EL (cell line): ENCODE measurements at regions not wholly inside any gene's neighbourhood (a gene's known extent, or its start where the extent isn't known, plus 50 kb on each side); places are given as distances from the start of the nearest gene placed in this dataset.
"Not testable (repeated sequence)": the region's sequence is repeated elsewhere in the genome, so short reads cannot be mapped to it uniquely, and the experiment has no call there.

Experiments used
- DNase-seq: peaks from one replicate; pipeline ENCODE4 v3.0.0-alpha.2; 2016

DNA sequence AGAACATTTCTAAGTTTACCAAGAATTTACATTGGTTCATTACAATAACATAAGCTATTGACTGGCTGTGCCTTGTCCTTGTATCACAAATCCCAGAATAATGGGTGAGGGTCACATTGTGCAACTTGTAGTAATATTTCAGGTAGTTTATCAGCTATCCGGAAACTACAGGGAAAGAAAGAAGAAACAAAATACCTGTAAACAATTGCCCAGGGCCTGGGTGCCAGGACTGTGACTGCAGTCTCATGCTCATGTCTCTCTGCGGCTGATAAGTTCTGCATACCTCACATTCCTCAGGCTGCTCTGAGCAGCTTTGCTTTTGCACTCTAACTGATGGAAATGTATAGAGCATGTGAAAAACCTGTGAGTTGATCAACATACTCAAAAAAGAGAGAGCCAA is 131.8 kb upstream of the TRIM24 start:
- peak; percentile 19 for DNase-seq

DNA sequence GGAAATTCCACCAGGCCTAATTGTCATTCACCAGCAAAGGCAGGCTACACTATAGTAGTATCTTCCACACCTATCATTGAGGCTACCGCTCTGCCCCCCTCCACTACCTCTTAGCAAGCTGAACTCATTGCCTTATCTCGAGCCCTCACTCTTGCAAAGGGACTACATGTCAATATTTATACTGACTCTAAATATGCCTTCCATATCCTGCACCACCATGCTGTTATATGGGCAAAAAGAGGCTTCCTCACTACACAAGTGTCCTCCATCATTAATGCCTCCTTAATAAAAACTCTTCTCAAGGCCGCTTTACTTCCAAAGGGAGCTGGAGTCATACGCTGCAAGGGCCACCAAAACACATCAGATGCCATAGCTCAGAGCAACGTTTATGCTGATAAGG is 127.2 kb upstream of the TRIM24 start:
- not testable (repeated sequence) for DNase-seq

DNA sequence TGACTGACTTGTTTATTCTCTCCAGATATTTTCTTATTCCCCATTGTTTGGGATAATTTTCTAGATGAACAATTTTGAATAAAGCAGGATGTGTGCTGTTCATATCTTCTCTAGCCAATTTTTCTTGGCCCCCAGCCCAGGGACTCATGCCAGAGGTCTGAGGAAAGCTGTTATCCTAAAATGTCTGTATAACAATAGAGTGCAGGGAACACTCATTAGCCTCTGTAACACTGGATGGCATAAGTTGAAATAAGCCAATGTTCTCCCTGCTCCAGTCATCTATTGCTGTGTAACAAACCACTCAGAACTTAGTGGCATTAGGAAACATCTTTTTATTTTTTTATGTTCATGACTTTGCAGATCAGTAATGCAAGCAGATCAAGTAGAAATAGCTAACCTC is 121.7 kb upstream of the TRIM24 start:
- DNase-seq: peak; percentile 19

DNA sequence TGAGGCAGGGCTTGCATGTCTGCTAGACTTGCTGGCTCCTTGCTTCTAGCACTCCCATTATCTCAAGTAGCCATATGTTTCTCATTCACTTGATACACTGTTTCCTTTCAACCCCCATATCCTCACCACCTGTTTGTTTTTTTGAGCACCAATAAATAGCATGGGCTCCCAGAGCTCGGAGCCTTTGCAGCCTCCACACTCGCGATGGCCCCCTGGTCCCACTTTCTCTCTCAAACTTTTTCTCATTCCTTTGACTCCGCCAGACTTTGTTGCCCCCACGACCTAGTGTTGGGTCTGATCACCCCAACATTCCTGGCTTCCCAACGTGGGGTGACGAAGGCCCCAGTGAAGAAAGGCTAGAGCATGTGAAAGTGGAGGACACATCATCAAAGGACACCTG is 120.8 kb upstream of the TRIM24 start:
- not testable (repeated sequence) for DNase-seq

DNA sequence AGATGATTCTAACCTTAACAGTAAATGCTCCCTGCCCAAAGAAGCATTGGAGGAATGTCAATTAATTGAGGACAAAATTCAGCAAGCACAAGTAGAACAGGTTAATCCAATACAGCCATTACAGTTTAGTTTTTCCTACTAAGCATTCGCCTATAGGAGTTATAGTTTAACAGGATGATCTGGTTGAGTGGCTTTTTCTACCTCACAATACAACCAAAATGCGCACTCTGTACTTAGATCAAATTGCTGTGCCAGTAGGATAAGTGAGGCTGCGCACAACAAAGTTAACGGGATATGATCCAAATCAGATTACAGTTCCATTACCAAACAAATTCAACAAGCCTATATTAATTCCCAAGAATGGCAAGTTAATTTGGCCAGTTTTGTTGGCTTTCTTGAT is 117.1 kb upstream of the TRIM24 start:
- DNase-seq: no peak

DNA sequence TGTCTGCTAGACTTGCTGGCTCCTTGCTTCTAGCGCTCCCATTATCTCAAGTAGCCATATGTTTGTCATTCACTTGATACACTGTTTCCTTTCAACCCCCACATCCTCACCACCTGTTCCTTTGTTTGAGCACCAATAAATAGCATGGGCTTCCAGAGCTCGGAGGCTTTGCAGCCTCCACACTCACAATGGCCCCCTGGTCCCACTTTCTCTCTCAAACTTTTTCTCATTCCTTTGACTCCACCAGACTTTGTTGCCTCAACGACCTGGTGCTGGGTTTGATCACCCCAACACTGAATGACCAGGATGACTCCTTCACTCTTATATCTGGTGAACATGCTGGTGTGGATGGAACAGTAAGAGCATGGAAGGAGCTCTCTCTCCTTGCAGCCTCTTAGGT is 114.5 kb upstream of the TRIM24 start:
- DNase-seq: no peak

DNA sequence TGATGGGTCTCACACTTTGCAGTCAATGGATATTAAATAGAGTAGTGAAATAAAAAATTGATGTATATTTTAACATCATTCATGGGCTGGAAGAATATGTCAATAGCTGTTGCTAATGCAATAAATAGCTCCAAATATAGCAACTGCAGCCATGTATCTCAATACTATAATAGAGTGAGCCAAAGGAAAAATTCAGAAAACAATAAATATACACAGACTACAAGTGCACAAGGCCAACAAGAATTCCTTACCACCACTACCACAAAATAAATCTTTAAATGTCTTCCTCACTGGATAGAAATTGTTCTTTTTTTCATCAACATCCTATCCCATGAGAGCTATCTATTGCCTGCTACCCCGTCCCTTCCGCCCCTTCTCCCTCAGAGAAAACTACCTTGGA is 113.1 kb upstream of the TRIM24 start:
- no peak for DNase-seq

DNA sequence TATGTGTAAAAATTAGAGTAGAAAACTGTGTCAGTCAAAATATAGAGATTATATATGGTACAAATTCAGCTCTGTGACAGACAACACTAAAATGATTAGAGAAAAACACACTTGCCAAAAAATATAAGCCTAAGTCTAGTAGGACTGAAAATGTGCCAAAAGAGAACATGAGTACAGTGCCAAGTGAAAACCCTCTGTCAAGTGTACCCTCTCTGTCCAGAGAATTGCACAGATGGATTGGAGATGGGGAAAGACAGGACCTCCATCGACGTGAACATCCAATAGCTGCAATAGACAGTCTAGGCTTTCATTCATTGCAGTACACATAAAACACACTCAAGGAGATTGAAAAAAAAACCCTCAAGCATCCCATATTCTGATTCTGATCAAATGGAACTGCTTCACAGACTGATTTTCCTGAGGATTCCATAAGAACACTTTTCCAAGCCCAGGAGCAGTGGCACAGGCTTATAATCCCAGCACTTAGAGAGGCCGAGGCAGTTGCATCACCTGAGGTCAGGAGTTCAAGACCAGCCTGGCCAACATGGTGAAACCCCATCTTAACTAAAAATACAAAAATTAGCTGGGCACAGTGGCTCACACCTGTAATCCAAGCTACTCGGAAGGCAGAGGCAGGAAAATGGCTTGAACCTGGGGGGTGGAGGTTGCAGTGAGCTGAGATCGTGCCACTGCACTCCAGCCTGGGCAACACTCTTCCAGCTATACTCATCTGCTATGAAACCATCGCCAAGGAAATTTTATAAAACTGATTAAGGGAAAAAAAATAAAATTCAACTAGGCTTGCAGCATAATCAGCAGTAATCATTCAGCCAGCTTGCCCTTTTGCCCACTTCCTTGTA is 110.0 kb upstream of the TRIM24 start:
- no peak for DNase-seq

DNA sequence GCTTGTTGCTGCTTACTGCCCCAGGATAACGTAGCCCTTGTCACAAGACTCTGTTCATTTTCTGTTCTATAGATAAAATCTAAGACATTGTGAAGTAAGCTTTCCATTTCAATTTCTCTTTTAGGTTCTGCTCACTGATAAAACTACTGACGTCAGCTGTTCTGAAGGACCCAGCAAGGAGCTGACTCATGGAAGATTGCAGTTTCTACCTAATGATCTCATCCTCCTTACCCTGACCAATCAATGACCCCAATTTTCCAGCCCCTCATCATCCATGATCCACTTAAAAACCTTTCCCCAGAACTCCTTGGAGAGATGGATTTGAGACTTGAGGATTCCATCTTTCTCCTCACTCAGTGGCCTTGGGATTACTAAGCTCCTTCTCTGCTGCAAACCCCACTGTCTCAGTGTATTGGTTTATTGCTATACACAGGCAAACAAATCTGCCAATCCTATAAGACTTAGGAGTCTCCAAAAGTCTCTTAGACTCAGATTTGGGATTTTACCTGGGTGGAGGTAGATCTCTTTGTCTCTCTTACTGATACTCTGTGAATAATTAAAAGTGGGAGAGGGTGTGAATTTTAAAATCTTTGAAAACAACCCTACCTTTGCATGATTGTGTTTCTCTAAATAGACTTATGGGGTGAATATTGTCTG is 109.2 kb upstream of the TRIM24 start:
- DNase-seq: no peak

DNA sequence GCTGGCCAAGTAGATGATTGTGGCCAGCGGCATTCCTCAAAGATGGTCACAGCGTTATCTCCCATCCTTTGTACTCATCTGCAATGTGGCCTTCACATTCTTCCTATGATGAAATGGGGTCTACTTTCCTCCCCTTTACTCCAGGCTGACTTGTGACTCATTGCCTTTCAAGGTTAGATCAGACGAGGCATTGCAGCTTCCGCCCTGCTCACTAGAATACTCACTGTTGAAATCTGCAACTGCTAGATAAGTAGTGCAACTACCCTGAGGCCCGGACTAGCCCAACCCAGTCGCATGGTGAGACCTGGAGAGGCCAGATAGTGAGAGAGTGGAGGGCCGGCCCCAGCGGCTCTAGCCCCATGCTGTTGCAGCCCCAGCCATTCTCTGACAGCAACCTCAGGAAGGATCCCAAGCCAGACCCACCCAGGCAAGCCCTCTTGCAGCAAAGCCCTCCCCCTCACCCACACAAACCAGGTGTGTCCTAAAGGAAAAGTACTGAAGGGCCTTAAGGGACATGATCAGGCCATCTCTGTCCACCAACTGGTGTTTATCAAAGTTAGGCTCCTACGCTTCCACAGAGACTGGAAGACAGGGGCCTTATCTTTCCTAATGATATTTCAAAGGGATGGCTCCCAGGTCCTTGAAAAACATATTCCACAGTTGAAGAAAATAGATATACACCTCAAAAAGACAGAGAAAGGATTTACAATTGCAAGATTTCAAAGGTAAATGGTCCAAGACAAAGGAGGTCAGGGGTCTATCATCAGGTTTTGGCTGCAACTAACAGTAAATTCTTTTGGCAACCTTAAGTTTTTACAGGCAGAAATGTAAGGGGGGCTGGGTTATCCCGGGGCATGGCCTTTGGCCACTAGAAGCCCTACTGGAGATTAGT is 107.2 kb upstream of the TRIM24 start:
- peak; percentile 23 for DNase-seq

DNA sequence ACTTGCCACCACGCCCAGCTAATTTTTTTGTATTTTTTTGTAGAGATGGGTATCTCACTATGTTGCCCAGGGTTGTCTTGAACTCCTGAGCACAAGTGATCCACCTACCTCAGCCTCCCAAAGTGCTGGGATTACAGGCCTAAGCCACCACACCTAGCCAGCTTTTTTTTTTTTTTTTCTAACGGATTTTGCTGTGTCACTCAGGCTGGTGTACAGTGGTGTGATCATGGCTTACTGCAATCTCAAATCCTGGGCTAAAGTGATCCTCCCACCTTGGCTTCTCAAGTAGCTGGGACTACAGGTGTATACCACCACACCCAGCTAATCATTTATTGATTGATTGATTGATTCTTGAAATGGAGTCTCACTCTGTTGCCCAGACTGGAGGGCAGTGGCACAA is 106.0 kb upstream of the TRIM24 start:
- no peak for DNase-seq

DNA sequence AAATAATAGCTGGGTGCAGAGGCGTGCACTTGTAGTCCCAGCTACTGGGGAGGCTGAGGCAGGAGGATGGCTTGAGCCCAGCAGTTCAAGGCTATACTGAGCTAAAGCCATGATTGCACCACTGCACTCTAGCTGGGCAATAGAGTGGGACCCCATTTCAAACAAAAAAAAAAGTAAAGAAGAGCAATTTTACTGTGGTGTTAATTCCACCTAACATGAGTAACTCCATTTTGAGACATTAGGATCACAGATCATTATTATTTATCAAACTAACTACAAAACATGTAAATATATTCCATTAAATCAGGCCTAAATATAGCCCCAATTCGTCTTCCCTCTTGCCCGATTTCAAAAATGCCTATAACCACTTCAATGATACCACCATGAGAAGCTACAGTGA is 104.8 kb upstream of the TRIM24 start:
- no peak for DNase-seq

DNA sequence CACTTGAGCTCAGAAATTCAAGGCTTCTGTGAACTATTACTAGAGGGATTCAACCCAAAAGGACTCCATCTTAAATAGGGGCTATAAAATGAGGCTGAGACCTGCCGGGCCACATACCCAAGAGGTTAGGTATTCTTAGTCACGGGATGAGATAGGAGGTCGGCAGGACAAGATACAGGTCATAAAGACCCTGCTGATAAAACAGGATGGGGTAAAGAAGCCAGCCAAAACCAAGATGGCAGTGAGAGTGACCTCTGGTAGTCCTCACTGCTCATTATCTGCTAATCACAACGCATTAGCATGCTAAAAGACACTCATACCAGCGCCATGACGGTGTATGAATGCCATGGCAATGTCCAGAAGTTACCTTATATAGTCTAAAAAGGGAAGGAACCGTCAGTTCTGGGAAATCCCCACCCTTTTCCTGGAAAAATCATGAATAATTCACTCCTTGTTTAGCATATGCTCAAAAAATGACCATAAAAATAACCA is 101.2 kb upstream of the TRIM24 start:
- DNase-seq: peak; percentile 6

DNA sequence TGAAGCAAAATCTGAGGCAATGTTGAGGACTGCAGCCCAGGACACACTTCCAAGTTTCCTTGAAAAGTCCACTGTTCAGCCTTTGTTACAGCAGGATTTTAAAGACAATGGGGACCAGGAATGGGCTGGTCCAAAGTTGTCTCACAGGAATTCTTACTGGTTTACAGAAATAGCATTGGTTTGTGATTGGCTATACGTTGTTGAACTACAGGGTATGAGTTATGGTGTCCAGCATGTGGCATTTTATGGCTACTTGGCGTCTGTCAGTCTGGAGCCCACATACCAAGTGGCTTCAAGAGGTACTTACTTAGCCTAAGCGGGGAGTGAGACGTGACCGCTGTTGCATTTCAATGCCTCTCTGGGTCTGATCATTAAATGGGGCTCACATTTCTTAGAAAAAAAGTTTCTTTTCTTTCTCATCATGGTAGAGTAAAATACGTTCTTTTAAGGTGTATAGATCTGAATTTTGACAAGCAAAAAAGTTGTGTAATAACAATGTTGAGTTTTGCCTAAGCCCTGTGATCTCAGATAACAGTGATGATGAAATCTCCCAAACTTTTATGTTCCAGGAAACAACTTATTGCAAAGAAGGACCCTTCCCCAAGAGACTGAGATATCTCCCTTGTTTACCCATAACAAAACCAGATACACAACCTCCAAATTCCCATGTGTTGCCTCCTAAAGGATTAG is 100.0 kb upstream of the TRIM24 start:
- DNase-seq: no peak

DNA sequence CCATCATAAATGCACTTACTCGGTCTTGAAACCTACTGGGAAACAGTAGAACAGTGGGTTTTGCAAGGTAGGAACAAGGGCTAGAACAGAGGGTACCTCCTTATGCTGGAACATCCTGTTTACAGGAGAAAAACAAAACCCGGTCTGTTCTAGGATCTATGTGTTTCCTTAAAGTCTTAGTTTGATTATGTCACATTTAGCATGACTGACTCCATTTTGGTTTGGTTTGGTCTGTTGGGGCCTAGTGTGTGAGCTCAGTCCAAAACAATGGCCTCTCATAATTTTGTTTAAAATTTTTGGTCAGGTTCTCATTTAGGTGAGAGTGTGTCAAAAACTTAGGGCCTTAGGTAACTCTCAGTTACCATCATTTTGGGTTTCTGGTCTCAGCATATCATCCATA is 96.3 kb upstream of the TRIM24 start:
- no peak for DNase-seq

DNA sequence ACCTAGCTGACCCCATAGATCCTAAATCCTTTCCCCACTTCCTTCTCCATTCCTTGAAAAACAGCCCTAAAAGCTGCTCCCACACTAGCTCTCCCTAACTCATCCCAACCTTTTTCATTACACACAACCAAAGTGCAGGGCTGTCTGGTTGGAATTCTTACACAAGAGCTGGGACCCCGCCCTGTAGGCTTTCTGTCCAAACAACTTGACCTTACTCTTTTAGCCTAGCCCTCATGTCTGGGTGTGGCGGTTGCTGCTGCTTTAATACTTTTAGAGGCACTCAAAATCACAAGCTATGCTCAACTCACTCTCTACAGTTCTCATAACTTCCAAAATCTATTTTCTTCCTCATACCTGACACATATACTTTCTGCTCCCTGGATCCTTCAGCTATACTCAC is 93.9 kb upstream of the TRIM24 start:
- DNase-seq: not testable (repeated sequence)

DNA sequence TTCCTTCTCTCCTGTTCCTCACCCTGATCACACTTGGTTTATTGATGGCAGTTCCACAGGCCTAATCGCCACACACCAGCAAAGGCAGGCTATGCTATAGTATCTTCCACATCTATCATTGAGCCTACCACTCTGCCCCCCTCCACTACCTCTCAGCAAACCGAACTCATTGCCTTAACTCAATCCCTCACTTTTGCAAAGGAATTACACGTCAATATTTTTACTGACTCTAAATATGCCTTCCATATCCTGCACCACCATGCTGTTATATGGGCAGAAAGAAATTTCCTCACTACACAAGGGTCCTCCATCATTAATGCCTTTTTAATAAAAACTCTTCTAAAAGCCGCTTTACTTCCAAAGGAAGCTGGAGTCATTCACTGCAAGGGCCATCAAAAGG is 93.4 kb upstream of the TRIM24 start:
- DNase-seq: not testable (repeated sequence)

DNA sequence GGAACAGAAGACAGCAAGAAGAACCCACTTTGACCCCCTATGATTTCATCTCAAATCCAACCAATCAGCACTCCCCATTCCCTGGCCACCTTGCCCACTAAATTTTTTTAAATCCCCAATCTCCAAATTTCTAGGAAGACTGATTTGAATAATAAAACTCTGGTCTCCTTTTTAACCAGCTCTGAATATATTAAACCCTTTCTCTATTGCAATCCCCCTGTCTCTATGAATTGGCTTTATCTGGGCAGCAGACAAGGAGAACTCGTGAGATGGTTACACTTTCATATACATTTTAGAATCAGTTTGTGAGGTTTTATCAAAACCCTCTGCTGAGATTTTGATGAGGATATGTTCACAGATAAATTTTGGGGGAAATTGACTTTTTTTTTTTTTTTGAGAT is 90.3 kb upstream of the TRIM24 start:
- no peak for DNase-seq

DNA sequence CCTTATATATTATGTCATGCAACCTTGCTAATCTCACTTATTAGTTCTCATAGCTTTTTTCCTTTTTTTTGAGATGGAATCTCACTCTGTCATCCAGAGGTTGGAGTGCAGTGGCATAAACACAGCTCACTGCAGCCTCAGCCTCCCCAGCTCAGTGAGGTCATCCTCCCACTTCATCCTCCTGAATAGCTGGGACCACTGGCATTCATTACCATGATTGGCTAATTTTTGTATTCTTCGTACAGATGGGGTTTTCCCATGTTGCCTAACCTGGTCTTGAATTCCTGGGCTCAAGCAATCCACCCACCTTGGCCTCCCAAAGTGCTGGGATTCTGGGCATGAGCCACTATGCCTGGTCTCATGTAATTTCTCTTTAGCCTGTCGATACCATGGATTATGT is 89.1 kb upstream of the TRIM24 start:
- no peak for DNase-seq

DNA sequence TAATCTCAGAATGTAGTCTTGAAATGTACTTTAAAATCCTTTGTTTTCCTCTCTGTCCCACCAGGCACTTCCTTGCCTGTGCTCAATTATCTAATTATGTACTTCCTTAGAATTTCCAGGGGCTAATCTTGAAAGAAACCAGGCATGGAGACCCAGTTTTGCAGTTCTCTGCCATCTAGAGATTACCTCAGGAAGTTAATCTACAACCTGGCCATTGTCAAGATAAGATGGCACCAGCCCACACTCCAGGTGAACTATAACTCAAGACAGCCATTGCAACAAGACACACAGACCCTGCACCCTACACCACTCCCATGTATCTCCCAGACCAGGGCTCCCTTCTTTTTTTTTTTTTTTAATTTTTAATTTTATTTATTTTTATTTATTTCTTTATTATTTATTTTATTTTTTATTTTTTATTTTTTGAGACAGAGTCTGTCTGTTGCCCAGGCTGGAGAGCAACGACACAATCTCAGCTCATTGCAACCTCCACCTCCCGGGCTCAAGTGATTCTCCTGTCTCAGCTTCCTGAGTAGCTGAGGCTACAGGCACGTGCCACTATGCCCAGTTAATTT is 85.9 kb upstream of the TRIM24 start:
- no peak for DNase-seq

DNA sequence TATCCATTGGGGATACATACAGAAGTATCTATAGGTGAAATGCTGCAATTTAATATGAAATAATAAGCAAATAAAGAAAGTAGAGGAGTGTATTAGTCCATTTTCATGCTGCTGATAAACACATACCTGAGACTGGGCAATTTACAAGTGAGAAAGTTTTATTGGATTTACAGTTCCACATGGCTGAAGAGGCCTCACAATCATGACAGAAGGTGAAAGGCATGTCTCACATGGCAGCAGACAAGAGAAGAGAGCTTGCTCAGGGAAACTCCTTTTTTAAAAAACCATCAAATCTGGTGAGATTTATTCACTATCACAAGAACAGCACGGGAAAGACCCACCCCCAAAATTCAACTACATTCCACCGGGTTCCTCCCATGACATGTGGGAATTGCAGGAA is 82.8 kb upstream of the TRIM24 start:
- no peak for DNase-seq
